Nephron (organoid): ENCODE measurements at regions not wholly inside any gene's neighbourhood (a gene's known extent, or its start where the extent isn't known, plus 50 kb on each side); places are given as distances from the start of the nearest gene placed in this dataset.

Source experiments
- H3K27ac Mint-ChIP-seq, 3 experiments: 2 replicates each; pipeline ENCODE4 v1.8.0; 2020; ENCODE audit warnings: mixed read lengths in 3 of 3, mild to moderate bottlenecking in 2 of 3, moderate library complexity in 1 of 3
- H3K27me3 Mint-ChIP-seq: 2 replicates; pipeline ENCODE4 v1.8.0; 2021; ENCODE audit warnings: low read depth, mild to moderate bottlenecking, moderate library complexity, mixed read lengths
- H3K36me3 Mint-ChIP-seq: 2 replicates; pipeline ENCODE4 v1.8.0; 2020; ENCODE audit warnings: low read depth, mixed read lengths
- H3K4me1 Mint-ChIP-seq: 2 replicates; pipeline ENCODE4 v1.8.0; 2020; ENCODE audit warnings: mixed read lengths
- H3K4me3 Mint-ChIP-seq, 3 experiments: 2 replicates each; pipeline ENCODE4 v1.8.0; 2020; ENCODE audit warnings: mild to moderate bottlenecking in 3 of 3, mixed read lengths in 3 of 3, moderate library complexity in 2 of 3
- H3K9me3 Mint-ChIP-seq: 2 replicates; pipeline ENCODE4 v1.8.0; 2020; ENCODE audit warnings: mixed read lengths
- CTCF ChIP-seq, 3 experiments: fragments of 200-600 bp; sonication (generic); IDR thresholded peaks; one replicate each; pipeline ENCODE4 v1.5.0; 2021; ENCODE audit warnings: antibody characterized with exemption in 3 of 3; ENCODE audit not compliant: unreplicated experiment in 3 of 3

DNA sequence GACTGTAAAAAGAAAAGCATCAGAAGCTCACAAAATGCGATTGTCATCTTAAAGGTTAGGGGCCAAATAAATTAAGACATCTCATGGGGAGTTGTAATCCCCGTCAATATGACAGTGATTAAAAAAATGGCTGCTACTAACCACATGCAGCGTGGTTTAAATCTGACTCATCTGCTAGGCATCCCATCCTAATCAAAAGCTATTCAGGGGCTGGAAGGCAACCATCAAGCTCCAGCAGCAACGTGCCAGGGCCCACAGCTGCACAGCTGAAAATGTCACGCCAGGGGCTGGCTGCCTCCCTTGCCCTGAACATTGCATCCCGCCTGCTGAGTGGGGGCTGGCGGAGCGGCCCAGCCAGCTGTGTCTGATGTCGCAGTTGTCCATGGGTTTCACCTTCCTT is 66.3 kb upstream of the FRMD4A start:
- Mint-ChIP-seq H3K27me3 (peaks cover 17% of the 10 kb centered on the region), H3K27ac (peak overlapping the region in 1 of 3 experiments; percentile 14), H3K9me3 (peaks cover 4% of the 10 kb centered on the region), H3K36me3 (no peaks in the 10 kb centered on the region), H3K4me1 (peaks cover 12% of the 10 kb centered on the region), H3K4me3 (no peak overlapping the region)
- no peak for TF ChIP-seq CTCF (IDR thresholded peaks at IDR 0.05; ENCODE audit: unreplicated experiment in 3 of 3)

DNA sequence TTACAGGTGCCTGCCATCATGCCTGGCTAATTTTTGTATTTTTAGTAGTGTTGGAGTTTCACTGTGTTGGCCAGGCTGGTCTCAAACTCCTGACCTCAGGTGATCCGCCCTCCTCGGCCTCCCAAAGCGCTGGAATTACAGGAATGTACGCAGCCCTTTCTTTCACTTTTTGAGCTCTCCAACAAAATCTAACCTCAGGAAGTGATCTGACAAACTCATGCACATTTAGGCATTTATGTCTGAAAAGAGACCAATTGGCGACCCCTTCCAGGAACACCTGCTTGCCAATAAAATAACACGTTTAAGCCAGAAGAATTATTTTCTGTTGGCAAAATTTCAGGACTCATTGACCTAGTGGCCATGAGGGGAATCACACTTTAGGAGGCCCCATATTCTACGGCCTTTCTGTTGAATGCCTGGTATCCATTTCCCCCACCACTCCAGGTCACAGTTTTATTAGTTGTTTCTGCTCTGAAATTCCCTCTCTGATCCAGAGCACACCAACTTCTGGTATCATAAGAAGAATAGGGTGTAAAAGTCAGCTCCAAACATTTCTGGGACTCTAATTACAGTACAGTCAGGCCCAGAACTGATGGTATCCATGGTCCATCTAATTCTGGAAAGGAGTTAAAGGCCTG is 65.8 kb upstream of the FRMD4A start:
- H3K27ac Mint-ChIP-seq = peak overlapping the region in 1 of 3 experiments; percentile 14
- no peak overlapping the region for H3K4me3 Mint-ChIP-seq
- TF ChIP-seq CTCF (IDR thresholded peaks at IDR 0.05; ENCODE audit: unreplicated experiment in 3 of 3) = peak; percentile 36 to 43 (median 39)
- H3K9me3 Mint-ChIP-seq = peaks cover 4% of the 10 kb centered on the region
- H3K36me3 Mint-ChIP-seq = no peaks in the 10 kb centered on the region
- peaks cover 13% of the 10 kb centered on the region for H3K4me1 Mint-ChIP-seq
- peaks cover 15% of the 10 kb centered on the region for H3K27me3 Mint-ChIP-seq

DNA sequence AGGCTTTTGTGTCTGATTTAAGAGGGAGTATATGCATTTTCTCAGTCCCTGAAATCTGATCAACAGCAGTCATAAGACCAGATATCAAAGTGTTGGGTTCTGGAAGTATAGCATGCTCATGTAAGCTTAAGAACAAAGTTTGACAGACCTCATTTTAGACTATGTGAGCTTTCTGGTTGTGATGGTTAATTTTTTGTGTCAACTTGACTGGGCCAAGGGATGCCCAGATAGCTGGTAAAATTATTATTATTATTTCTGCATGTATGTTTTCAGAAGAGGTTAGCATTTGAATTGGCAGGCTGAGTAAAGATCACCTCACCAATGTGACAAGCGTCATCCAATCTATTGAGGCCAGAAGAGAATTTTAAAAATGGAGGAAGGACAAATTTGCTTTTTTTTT is 63.5 kb upstream of the FRMD4A start:
- Mint-ChIP-seq H3K4me3 (no peak overlapping the region), H3K9me3 (peaks cover 8% of the 10 kb centered on the region), H3K27ac (no peak overlapping the region), H3K4me1 (peaks cover 22% of the 10 kb centered on the region), H3K36me3 (no peaks in the 10 kb centered on the region), H3K27me3 (peaks cover 4% of the 10 kb centered on the region)
- no peak for TF ChIP-seq CTCF (IDR thresholded peaks at IDR 0.05; ENCODE audit: unreplicated experiment in 3 of 3)

- Mint-ChIP-seq H3K27me3 (peaks cover 10% of the 10 kb centered on the region), H3K4me3 (no peak overlapping the region), H3K27ac (no peak overlapping the region), H3K9me3 (peaks cover 13% of the 10 kb centered on the region), H3K36me3 (no peaks in the 10 kb centered on the region), H3K4me1 (peaks cover 11% of the 10 kb centered on the region)
- TF ChIP-seq CTCF (IDR thresholded peaks at IDR 0.05; ENCODE audit: unreplicated experiment in 3 of 3) = no peak
Observed at GRCh38 chr10:14391342-14391741, 60.6 kb upstream of the FRMD4A start.

GRCh38 chr10:14389981-14390590 is 59.4 kb upstream of the FRMD4A start:
- H3K27me3 Mint-ChIP-seq = peaks cover 9% of the 10 kb centered on the region
- H3K36me3 Mint-ChIP-seq = no peaks in the 10 kb centered on the region
- H3K4me3 Mint-ChIP-seq = no peak overlapping the region
- H3K27ac Mint-ChIP-seq = no peak overlapping the region
- no peak for TF ChIP-seq CTCF (IDR thresholded peaks at IDR 0.05; ENCODE audit: unreplicated experiment in 3 of 3)
- H3K4me1 Mint-ChIP-seq = peaks cover 10% of the 10 kb centered on the region
- H3K9me3 Mint-ChIP-seq = peaks cover 13% of the 10 kb centered on the region
